Hepatocyte (in vitro differentiated cells): ENCODE measurements at regions not wholly inside any gene's neighbourhood (a gene's known extent, or its start where the extent isn't known, plus 50 kb on each side); places are given as distances from the start of the nearest gene placed in this dataset.

Experiments
- DNase-seq: peaks from one replicate; pipeline ENCODE4 v3.0.0-alpha.2; 2016; ENCODE audit warnings: low spot score
- H2AFZ ChIP-seq: fragments of 200-600 bp; sonication (generic); 2 replicates; pipeline ENCODE4 v1.6.0; 2016; ENCODE audit warnings: antibody characterized with exemption, mild to moderate bottlenecking
- H3K27ac ChIP-seq: fragments of 200-600 bp; sonication (generic); 2 replicates; pipeline ENCODE4 v1.5.1; 2016; ENCODE audit warnings: mild to moderate bottlenecking
- H3K27me3 ChIP-seq: fragments of 200-600 bp; sonication (generic); 2 replicates; pipeline ENCODE4 v1.6.1; 2016
- H3K36me3 ChIP-seq: fragments of 200-600 bp; sonication (generic); replicated peaks from 2 replicates; pipeline ENCODE4 v1.5.1; 2016; ENCODE audit warnings: low read depth; ENCODE audit not compliant: insufficient read depth
- H3K4me1 ChIP-seq: fragments of 200-600 bp; sonication (generic); 2 replicates; pipeline ENCODE4 v1.5.1; 2016; ENCODE audit warnings: mild to moderate bottlenecking, moderate library complexity; ENCODE audit not compliant: insufficient read depth
- H3K4me2 ChIP-seq: fragments of 200-600 bp; sonication (generic); 2 replicates; pipeline ENCODE4 v1.6.0; 2016
- H3K4me3 ChIP-seq: fragments of 200-600 bp; sonication (generic); 2 replicates; pipeline ENCODE4 v1.5.1; 2016; ENCODE audit warnings: mild to moderate bottlenecking
- H3K79me2 ChIP-seq: fragments of 200-600 bp; sonication (generic); 2 replicates; pipeline ENCODE4 v1.6.0; 2017; ENCODE audit warnings: mild to moderate bottlenecking
- H3K9me2 ChIP-seq: fragments of 200-600 bp; sonication (generic); replicated peaks from 2 replicates; pipeline ENCODE4 v1.6.0; 2017; ENCODE audit warnings: mild to moderate bottlenecking; ENCODE audit not compliant: insufficient read depth
- H3K9me3 ChIP-seq: fragments of 200-600 bp; sonication (generic); 2 replicates; pipeline ENCODE4 v1.5.1; 2016; ENCODE audit warnings: low read depth, mild to moderate bottlenecking
- H4K20me1 ChIP-seq: fragments of 200-600 bp; sonication (generic); 2 replicates; pipeline ENCODE4 v1.6.0; 2016; ENCODE audit warnings: mild to moderate bottlenecking; ENCODE audit not compliant: insufficient read depth, poor library complexity, severe bottlenecking
- EZH2 ChIP-seq: fragments of 200-600 bp; sonication (generic); IDR thresholded peaks from 2 replicates; pipeline ENCODE4 v1.6.1; 2016; ENCODE audit warnings: antibody characterized with exemption, mild to moderate bottlenecking, borderline replicate concordance
- EZH2phosphoT487 ChIP-seq: fragments of 200-600 bp; sonication (generic); IDR thresholded peaks from one replicate; pipeline ENCODE4 v1.6.1; 2018; ENCODE audit warnings: antibody characterized with exemption, mild to moderate bottlenecking, low read depth, moderate library complexity; ENCODE audit not compliant: unreplicated experiment, severe bottlenecking
- WGBS: methylation state at CpG from one replicate; pipeline ENCODE4 v1.1.6; 2016; ENCODE audit warnings: low lambda C conversion rate; ENCODE audit errors: missing lambda C conversion rate; 5-methylcytosine and 5-hydroxymethylcytosine counted together
- TF ChIP-seq, protein P1 (sequence below): fragments of 200-600 bp; sonication (generic); IDR thresholded peaks from 2 replicates; pipeline ENCODE4 v1.5.1; 2016; ENCODE audit warnings: antibody characterized with exemption, mild to moderate bottlenecking; ENCODE audit not compliant: poor library complexity

DNA sequence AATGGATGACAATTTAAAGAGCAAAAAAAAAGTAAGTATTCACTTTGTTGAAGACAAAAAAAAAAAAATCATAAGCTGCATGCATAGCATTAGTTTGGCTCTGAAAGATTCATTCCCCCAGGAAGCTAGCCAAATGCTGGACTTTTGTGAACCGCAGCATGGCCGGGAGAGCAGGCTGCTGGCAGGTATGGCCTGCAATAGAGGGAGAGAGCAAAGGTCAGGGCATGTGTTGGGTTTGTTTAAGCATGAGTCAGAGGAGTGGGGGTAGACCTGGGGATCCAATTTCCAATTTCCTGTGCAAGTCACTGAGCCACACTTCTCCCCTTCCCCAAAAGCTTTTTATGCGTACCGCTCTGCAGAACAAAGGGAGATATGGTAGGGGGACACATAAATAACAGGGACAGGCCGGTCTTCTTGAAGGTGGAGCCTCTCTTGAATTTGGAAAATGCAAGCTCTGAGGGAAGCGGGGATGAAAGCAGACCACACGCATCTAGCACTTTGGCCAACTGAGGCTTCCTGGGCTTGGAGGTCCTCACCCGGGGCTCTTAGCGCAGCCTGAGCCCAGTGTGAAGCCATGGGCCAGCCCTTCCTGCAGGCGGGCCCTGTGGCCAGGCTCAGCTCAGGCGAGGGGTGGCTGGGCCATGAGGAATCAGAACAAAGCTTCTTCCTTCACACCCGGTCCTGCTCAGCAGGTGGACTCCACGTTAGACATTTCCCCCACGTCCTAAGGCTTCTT, 171.1 kb downstream of the TOMM20 start:
- H2AFZ ChIP-seq = no peak overlapping the region
- H3K27me3 ChIP-seq = no peaks in the 10 kb centered on the region
- no peak overlapping the region for H3K4me3 ChIP-seq
- TF ChIP-seq, protein P1, sequence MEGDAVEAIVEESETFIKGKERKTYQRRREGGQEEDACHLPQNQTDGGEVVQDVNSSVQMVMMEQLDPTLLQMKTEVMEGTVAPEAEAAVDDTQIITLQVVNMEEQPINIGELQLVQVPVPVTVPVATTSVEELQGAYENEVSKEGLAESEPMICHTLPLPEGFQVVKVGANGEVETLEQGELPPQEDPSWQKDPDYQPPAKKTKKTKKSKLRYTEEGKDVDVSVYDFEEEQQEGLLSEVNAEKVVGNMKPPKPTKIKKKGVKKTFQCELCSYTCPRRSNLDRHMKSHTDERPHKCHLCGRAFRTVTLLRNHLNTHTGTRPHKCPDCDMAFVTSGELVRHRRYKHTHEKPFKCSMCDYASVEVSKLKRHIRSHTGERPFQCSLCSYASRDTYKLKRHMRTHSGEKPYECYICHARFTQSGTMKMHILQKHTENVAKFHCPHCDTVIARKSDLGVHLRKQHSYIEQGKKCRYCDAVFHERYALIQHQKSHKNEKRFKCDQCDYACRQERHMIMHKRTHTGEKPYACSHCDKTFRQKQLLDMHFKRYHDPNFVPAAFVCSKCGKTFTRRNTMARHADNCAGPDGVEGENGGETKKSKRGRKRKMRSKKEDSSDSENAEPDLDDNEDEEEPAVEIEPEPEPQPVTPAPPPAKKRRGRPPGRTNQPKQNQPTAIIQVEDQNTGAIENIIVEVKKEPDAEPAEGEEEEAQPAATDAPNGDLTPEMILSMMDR = no peak
- TF ChIP-seq EZH2 (no peak), EZH2phosphoT487 (no peak)
- no peaks in the 10 kb centered on the region for H3K9me3 ChIP-seq
- no peaks in the 10 kb centered on the region for H3K79me2 ChIP-seq
- H3K4me2 ChIP-seq = no peak overlapping the region
- H3K4me1 ChIP-seq = peaks cover 61% of the 10 kb centered on the region
- no peaks in the 10 kb centered on the region for H3K36me3 ChIP-seq
- no peaks in the 10 kb centered on the region for H4K20me1 ChIP-seq
- no peaks in the 10 kb centered on the region for H3K9me2 ChIP-seq
- WGBS = 33% methylated on average over 14 of the region's 14 CpGs
- peak; percentile 85 for DNase-seq
- H3K27ac ChIP-seq = peak overlapping the region; percentile 96

DNA sequence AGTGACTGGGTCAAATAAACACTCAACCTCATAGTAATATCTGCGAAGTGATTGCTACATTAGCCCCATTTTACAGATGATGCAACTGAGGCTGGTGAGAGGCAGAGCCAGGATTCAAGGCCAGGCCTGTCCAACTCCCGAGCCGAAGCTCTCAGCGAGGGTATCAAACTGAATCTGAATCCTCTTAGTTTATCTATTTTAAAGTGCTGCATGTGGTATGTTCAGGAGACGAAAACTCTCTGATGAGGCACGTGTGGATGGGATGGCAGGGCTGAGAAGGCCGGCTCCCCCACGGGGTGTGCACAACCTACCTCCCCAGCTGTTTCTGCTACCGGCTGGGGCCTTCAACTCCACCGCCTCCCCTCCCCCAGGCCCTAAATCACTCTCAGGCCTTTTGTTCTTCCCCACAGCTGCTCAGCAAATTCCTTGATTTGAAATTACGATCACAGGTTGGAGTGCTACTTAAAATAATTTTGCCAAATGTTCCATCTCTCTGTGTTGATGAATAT, 171.8 kb downstream of the TOMM20 start:
- no peaks in the 10 kb centered on the region for H3K9me3 ChIP-seq
- H3K9me2 ChIP-seq = no peaks in the 10 kb centered on the region
- H3K36me3 ChIP-seq = no peaks in the 10 kb centered on the region
- no peak overlapping the region for H3K4me2 ChIP-seq
- WGBS = 52% methylated on average over 11 of the region's 11 CpGs
- no peaks in the 10 kb centered on the region for H4K20me1 ChIP-seq
- peak overlapping the region; percentile 96 for H3K27ac ChIP-seq
- no peaks in the 10 kb centered on the region for H3K79me2 ChIP-seq
- no peaks in the 10 kb centered on the region for H3K27me3 ChIP-seq
- H3K4me1 ChIP-seq = peaks cover 55% of the 10 kb centered on the region
- H2AFZ ChIP-seq = no peak overlapping the region
- TF ChIP-seq EZH2 (no peak), EZH2phosphoT487 (no peak)
- TF ChIP-seq, protein P1 = no peak
- H3K4me3 ChIP-seq = no peak overlapping the region
- no peak for DNase-seq

DNA sequence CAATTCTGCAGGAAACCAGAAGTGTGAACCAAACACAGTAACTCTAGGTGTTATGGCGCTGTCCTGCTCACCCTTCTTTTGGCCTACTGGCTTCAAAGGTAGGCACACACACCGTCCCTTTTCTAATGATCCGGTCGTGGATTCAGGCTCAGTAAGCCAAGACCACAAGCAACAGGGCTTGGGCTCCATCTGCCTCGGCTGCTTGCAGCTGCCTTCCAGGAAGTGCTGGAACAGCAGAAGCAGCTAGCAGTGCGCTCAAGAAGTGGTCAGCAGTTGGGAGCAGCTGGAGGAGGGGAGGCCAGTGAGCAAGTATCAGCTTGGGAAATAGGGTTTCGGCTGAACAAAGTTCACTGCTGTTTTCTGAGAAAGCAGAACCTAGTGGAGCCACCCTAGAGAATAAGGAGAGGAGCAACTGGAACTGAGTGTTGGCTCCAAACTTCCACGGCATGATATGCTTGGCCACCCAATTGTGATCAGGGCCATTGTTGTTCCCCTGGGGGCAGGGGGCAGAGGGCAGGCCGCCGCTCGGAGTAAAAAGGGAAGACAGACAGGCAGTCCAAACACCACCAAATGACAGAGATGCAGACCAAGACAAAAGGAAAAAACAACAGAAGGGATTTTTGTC, 173.4 kb downstream of the TOMM20 start:
- peak overlapping the region; percentile 47 for H3K4me2 ChIP-seq
- H2AFZ ChIP-seq = no peak overlapping the region
- no peaks in the 10 kb centered on the region for H3K36me3 ChIP-seq
- H3K27ac ChIP-seq = peak overlapping the region; percentile 96
- DNase-seq = peak; percentile 75
- H3K4me1 ChIP-seq = peaks cover 44% of the 10 kb centered on the region
- WGBS = 63% methylated on average over 11 of the region's 11 CpGs
- H3K4me3 ChIP-seq = no peak overlapping the region
- TF ChIP-seq, protein P1 = no peak
- no peak for TF ChIP-seq EZH2phosphoT487
- TF ChIP-seq EZH2 = no peak
- H3K79me2 ChIP-seq = no peaks in the 10 kb centered on the region
- no peaks in the 10 kb centered on the region for H3K9me3 ChIP-seq
- no peaks in the 10 kb centered on the region for H4K20me1 ChIP-seq
- no peaks in the 10 kb centered on the region for H3K27me3 ChIP-seq
- no peaks in the 10 kb centered on the region for H3K9me2 ChIP-seq
